RWPE2 (cell line): ENCODE measurements at regions not wholly inside any gene's neighbourhood (a gene's known extent, or its start where the extent isn't known, plus 50 kb on each side); places are given as distances from the start of the nearest gene placed in this dataset.

Source experiments
- ATAC-seq: fragments of 200-7000 bp; cut with Tn5 transposase; 3 replicates; pipeline ENCODE4 v1.9.1; 2021; ENCODE audit warnings: low read depth
- DNase-seq: peaks from one replicate; pipeline ENCODE4 v3.0.0-alpha.2; 2020; ENCODE audit warnings: low spot score
- H3K27ac ChIP-seq: fragments of 450-650 bp; 2 replicates; pipeline ENCODE4 v1.5.1; 2017; ENCODE audit warnings: mild to moderate bottlenecking; ENCODE audit not compliant: poor library complexity, severe bottlenecking
- H3K27me3 ChIP-seq: fragments of 250-450 bp; sonication (Bioruptor Pico); 2 replicates; pipeline ENCODE4 v1.5.1; 2021; ENCODE audit warnings: mild to moderate bottlenecking, moderate library complexity; ENCODE audit not compliant: insufficient read depth, poor library complexity, severe bottlenecking
- H3K36me3 ChIP-seq: fragments of 250-450 bp; sonication (Bioruptor Pico); 2 replicates; pipeline ENCODE4 v1.5.1; 2020; ENCODE audit warnings: low read depth, mild to moderate bottlenecking, moderate library complexity
- H3K4me1 ChIP-seq: fragments of 250-450 bp; sonication (Bioruptor Pico); 2 replicates; pipeline ENCODE4 v1.5.1; 2021; ENCODE audit warnings: mild to moderate bottlenecking, moderate library complexity; ENCODE audit not compliant: insufficient read depth, poor library complexity, severe bottlenecking
- H3K4me3 ChIP-seq: fragments of 250-450 bp; sonication (Bioruptor Pico); 2 replicates; pipeline ENCODE4 v1.5.1; 2021; ENCODE audit warnings: mild to moderate bottlenecking, moderate library complexity; ENCODE audit not compliant: severe bottlenecking
- H3K9me3 ChIP-seq: fragments of 250-450 bp; sonication (Bioruptor Pico); 2 replicates; pipeline ENCODE4 v1.5.1; 2021; ENCODE audit warnings: mild to moderate bottlenecking, moderate library complexity; ENCODE audit not compliant: severe bottlenecking
- TF ChIP-seq, protein P1 (sequence below): fragments of 450-650 bp; IDR thresholded peaks from one replicate; pipeline ENCODE4 v1.5.1; 2017; ENCODE audit warnings: mild to moderate bottlenecking, moderate library complexity; ENCODE audit not compliant: poor library complexity, severe bottlenecking

DNA sequence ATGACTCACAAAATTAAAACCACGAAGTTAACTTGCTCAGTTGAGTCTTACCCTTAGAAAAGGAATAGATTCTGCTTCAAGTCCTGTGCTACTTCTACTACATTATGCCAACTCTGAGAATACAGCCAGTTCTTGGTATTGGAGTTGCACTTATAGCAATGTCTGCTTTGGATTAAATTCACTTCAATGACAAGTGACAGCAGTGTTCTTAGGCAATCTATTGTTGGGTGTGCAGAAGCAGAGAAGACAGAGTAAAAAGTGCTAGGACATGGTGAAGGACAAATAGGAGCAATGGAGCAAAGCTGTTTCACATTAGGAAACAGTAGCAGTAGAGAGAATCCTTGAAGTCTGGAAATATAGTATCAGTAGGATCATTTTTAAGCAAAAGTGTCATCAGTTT is 713.1 kb downstream of the SI start:
- no peaks in the 10 kb centered on the region for H3K4me1 ChIP-seq
- TF ChIP-seq, protein P1, sequence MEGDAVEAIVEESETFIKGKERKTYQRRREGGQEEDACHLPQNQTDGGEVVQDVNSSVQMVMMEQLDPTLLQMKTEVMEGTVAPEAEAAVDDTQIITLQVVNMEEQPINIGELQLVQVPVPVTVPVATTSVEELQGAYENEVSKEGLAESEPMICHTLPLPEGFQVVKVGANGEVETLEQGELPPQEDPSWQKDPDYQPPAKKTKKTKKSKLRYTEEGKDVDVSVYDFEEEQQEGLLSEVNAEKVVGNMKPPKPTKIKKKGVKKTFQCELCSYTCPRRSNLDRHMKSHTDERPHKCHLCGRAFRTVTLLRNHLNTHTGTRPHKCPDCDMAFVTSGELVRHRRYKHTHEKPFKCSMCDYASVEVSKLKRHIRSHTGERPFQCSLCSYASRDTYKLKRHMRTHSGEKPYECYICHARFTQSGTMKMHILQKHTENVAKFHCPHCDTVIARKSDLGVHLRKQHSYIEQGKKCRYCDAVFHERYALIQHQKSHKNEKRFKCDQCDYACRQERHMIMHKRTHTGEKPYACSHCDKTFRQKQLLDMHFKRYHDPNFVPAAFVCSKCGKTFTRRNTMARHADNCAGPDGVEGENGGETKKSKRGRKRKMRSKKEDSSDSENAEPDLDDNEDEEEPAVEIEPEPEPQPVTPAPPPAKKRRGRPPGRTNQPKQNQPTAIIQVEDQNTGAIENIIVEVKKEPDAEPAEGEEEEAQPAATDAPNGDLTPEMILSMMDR = no peak
- H3K4me3 ChIP-seq = no peak overlapping the region
- no peaks in the 10 kb centered on the region for H3K9me3 ChIP-seq
- H3K27me3 ChIP-seq = no peaks in the 10 kb centered on the region
- no peak overlapping the region for H3K27ac ChIP-seq
- ATAC-seq (no peak), DNase-seq (no peak)
- no peaks in the 10 kb centered on the region for H3K36me3 ChIP-seq

DNA sequence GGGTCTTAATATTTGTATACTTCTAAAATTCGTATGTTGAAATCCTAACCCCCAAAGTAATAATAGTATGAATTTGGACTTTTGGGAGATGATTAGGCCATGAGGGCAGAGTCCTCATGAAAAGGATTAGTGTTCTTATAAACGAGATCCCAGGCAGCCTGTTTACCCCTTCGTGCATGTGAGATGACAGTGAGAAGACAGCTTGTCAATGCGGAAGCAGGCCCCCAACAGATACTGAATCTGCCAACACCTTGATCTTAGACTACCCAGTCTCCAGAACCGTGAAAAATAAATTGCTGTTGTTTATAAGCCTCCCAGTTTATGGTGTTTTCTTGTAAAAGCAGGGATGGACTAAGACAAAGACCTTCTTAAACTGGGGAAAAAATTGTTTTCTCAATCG is 714.2 kb downstream of the SI start:
- no peaks in the 10 kb centered on the region for H3K36me3 ChIP-seq
- ATAC-seq (no peak), DNase-seq (no peak)
- TF ChIP-seq, protein P1 = no peak
- no peaks in the 10 kb centered on the region for H3K9me3 ChIP-seq
- H3K27me3 ChIP-seq = no peaks in the 10 kb centered on the region
- no peak overlapping the region for H3K4me3 ChIP-seq
- no peaks in the 10 kb centered on the region for H3K4me1 ChIP-seq
- H3K27ac ChIP-seq = no peak overlapping the region

DNA sequence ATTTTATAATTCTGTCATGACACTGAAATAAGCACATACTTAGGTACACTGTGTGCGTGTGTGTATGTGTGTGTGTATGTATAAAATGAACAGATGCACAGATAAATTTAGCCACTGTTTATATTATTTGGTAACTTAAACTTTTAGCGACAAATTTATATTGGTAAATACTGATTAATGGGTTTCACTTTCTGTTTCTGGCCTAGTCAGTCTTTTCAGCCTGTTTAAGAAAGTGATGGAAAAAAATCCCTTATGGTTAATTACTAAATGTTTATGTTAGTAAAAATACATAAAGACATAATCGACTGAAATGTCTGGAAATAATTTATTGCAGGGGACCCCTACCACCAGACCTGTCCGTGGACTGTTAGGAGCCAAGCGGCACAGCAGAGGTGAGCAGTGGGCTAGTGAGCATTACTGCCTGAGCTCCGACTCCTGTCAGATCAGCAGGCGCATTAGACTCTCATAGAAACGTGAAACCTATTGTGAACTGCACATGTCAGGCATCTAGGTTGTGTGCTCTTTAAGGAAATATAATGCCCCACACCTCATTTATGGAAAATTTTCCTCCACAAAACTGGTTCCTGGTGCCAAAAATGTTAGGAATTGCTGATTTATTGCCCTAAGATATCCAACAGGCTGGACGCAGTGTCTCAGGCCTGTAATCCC is 717.4 kb downstream of the SI start:
- Histone ChIP-seq H3K4me1 (no peaks in the 10 kb centered on the region), H3K9me3 (no peaks in the 10 kb centered on the region), H3K27ac (no peak overlapping the region), H3K4me3 (no peak overlapping the region), H3K27me3 (no peaks in the 10 kb centered on the region), H3K36me3 (no peaks in the 10 kb centered on the region)
- DNase-seq (no peak), ATAC-seq (no peak)
- TF ChIP-seq, protein P1 = no peak

DNA sequence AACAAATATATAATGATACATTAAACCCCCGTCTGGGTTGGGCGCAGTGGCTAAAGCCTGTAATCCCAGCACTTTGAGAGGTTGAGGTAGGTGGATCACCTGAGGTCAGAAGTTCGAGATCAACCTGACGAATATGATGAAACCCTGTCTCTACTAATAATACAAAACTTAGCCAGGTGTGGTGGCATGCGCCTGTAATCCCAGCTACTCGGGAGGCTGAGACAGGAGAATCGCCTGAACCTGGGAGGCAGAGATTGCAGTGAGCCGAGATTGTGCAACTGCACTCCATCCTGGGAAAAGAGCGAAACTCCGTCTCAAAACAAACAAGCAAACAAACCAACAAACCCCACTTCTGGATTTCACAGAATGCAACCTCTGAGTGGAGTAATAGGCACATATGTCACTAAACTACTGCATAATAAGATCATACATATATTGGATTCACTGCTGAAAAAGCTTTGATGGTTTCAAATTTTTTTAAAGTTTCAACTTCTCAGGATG is 718.2 kb downstream of the SI start:
- no peak for ATAC-seq
- Histone ChIP-seq H3K27ac (no peak overlapping the region), H3K4me3 (no peak overlapping the region), H3K27me3 (no peaks in the 10 kb centered on the region), H3K9me3 (no peaks in the 10 kb centered on the region), H3K4me1 (no peaks in the 10 kb centered on the region), H3K36me3 (no peaks in the 10 kb centered on the region)
- DNase-seq = no peak
- TF ChIP-seq, protein P1 = no peak

DNA sequence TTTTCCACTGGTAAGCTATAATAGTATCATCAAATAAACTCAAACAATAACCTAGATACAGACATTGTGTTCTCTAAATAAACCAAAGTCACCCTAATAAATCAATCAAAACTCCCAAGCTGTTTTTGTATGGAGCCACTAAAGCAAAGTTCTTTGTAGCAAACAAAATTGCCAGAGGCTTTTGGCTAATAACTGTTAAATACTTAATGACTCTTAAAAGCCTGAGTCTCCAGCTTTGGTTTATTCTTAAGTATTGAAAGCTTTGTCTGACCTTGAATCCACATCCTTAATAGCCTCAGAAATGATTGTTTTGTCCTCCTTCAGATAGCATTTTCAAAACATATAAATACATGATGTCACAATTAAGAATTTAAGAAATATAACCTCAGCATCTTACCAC is 725.3 kb downstream of the SI start:
- H3K27me3 ChIP-seq = no peaks in the 10 kb centered on the region
- H3K27ac ChIP-seq = no peak overlapping the region
- H3K36me3 ChIP-seq = no peaks in the 10 kb centered on the region
- no peak overlapping the region for H3K4me3 ChIP-seq
- TF ChIP-seq, protein P1 = no peak
- no peak for ATAC-seq
- no peak for DNase-seq
- H3K4me1 ChIP-seq = no peaks in the 10 kb centered on the region
- H3K9me3 ChIP-seq = no peaks in the 10 kb centered on the region
